ENCODE measurements at regions not wholly inside any gene's neighbourhood (a gene's known extent, or its start where the extent isn't known, plus 50 kb on each side); places are given as distances from the start of the nearest gene placed in this dataset.
A peak's percentile ranks its signal among the peaks of the same experiment; 100 is the strongest.

- DNase-seq (ENCODE audit: low read depth), result no peak
- TF ChIP-seq CTCF (IDR thresholded peaks at IDR 0.05; ENCODE audit: insufficient read depth, low read depth, low read length), result no peak
- H3K4me3 ChIP-seq (ENCODE audit: low read depth, low read length), result no peak overlapping the region
Measured at GRCh38 chr2:128622371-128622770, 303.7 kb upstream of the HS6ST1 start.

- TF ChIP-seq CTCF (IDR thresholded peaks at IDR 0.05; ENCODE audit: insufficient read depth, low read depth, low read length), result no peak
- DNase-seq (ENCODE audit: low read depth), result no peak
Measured at GRCh38 chr2:128622955-128623620, 304.4 kb upstream of the HS6ST1 start.

GRCh38 chr2:128623776-128624761, 305.4 kb upstream of the HS6ST1 start:
- peak; percentile 79 for DNase-seq (ENCODE audit: low read depth)
- no peak overlapping the region for H3K4me3 ChIP-seq (ENCODE audit: low read depth, low read length)
- no peak for TF ChIP-seq CTCF (IDR thresholded peaks at IDR 0.05; ENCODE audit: insufficient read depth, low read depth, low read length)

More at GRCh38 chr2:128622955-128623620, 304.4 kb upstream of the HS6ST1 start:
- H3K4me3 ChIP-seq (ENCODE audit: low read depth, low read length), result no peak overlapping the region

- H3K4me3 ChIP-seq (ENCODE audit: low read depth, low read length), result no peak overlapping the region
- DNase-seq (ENCODE audit: low read depth), result no peak
- TF ChIP-seq CTCF (IDR thresholded peaks at IDR 0.05; ENCODE audit: insufficient read depth, low read depth, low read length), result no peak
Measured at GRCh38 chr2:128624956-128625355, 306.3 kb upstream of the HS6ST1 start.

GRCh38 chr2:128625421-128625820, 306.8 kb upstream of the HS6ST1 start:
- DNase-seq (ENCODE audit: low read depth), result no peak
- no peak for TF ChIP-seq CTCF (IDR thresholded peaks at IDR 0.05; ENCODE audit: insufficient read depth, low read depth, low read length)
- no peak overlapping the region for H3K4me3 ChIP-seq (ENCODE audit: low read depth, low read length)

GRCh38 chr2:128625963-128626759, 307.5 kb upstream of the HS6ST1 start:
- H3K4me3 ChIP-seq (ENCODE audit: low read depth, low read length), result no peak overlapping the region
- TF ChIP-seq CTCF (IDR thresholded peaks at IDR 0.05; ENCODE audit: insufficient read depth, low read depth, low read length), result no peak
- DNase-seq (ENCODE audit: low read depth), result no peak

Measured in fibroblast of villous mesenchyme (primary cell).